AG04450 (cell line): ENCODE measurements at regions not wholly inside any gene's neighbourhood (a gene's known extent, or its start where the extent isn't known, plus 50 kb on each side); places are given as distances from the start of the nearest gene placed in this dataset.
A peak's percentile ranks its signal among the peaks of the same experiment; 100 is the strongest.

Experiments
- CTCF ChIA-PET: fragments of 300-600, 350-600 bp; formaldehyde crosslinking; extraction: SDS; loops from one replicate; lab custom pipeline; 2022; ENCODE audit warnings: antibody characterized with exemption, inconsistent platforms; lab: Charles Lee
- POLR2A ChIA-PET: fragments of 350-600 bp; formaldehyde crosslinking; extraction: SDS; loops from one replicate; lab custom pipeline; 2021; ENCODE audit warnings: antibody characterized with exemption, inconsistent platforms; lab: Yijun Ruan, JAX
- DNase-seq: peaks from one replicate; pipeline ENCODE4 v3.0.0-alpha.2; 2011; ENCODE audit warnings: low read depth, low spot score
- H3K27ac ChIP-seq: one replicate; pipeline ENCODE4 v1.5.1; 2012; ENCODE audit warnings: low read depth, low read length, control low read depth
- H3K27me3 ChIP-seq: one replicate; pipeline ENCODE4 v1.6.0; 2012; ENCODE audit warnings: low read length; ENCODE audit not compliant: control insufficient read depth, insufficient read depth
- H3K4me3 ChIP-seq: 2 replicates; pipeline ENCODE4 v1.5.1; 2011; ENCODE audit warnings: mild to moderate bottlenecking, low read depth, low read length, control low read depth
- H3K9me3 ChIP-seq: 2 replicates; pipeline ENCODE4 v1.5.1; 2012; ENCODE audit warnings: low read length; ENCODE audit not compliant: control insufficient read depth, insufficient read depth
- TF ChIP-seq, protein P1 (sequence below): IDR thresholded peaks from 2 replicates; pipeline ENCODE4 v1.5.1; 2011; ENCODE audit warnings: low read depth, low read length, control low read depth, inconsistent platforms

DNA sequence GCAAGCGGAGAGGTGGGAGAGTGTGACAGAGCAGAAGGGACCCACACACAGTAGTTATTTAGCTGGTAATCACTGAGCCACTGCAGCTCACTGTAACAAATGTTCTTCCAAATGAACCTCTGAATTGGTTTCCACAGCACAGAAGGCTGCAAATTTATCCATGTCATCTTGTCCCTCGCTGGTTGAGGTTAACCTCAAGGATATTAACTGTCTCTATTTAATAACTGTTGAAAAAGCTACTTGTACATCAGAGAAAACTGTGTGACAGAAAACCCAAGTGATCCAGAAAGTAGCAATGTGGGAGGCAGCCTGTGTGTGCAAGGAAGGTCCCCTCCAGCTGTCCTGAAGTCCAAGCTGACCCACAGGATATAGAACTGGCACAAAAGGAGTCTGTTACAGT, 153.6 kb downstream of the DSEL start:
- CTCF ChIA-PET = no interaction called here
- POLR2A ChIA-PET = no interaction called here

DNA sequence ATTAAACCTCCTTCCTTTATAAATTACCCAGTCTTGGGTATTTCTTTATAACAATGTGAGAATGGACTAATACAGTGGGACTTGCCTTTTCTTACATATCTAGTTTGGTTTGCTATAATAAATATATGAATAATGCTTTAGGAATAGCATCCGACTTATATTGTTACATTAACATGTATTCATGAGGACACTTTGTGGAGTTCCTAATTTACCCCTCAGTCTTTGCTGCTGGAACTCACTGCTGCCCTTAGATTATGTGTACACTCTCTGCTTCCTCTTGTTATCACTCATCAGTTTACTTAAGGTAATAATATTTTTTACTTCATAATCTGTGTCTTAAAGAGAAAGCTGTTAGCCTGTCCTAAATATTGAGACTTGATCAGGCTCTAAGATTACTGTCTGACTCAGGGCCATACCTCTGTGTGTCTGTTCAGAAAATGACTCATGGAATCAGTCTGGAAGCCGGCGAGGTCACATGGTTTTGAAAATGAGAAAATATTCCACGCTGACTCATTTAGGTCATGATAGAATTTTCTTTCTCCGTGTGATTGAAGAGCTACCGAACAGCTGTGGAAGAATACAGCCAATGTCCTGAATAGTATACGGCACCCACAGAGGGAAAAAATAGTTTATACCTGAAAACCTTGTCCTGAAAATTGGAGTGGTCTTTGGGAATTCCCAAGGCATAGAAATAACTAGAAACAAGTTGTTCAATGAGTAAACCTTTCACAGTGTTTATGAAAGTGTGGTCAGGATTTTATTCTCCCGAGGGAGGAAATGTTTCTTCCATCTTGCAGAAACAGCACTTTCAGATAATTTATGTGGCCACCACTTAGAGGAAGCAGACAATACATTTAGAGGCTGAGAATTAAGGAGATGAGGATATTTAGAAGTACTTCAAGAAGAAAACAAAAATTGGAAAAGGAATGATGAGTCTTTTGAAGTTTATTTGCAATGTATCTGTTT, 156.4 kb downstream of the DSEL start:
- H3K27ac ChIP-seq = peak overlapping the region; percentile 73
- ChIA-PET POLR2A (interaction anchor here (0.6 kb wide), 1 partner anchor 68 kb away, joined by 3 read pairs; no protein-coding TSS in a partner anchor), CTCF (no interaction called here)
- DNase-seq = peak; percentile 81
- TF ChIP-seq, protein P1, sequence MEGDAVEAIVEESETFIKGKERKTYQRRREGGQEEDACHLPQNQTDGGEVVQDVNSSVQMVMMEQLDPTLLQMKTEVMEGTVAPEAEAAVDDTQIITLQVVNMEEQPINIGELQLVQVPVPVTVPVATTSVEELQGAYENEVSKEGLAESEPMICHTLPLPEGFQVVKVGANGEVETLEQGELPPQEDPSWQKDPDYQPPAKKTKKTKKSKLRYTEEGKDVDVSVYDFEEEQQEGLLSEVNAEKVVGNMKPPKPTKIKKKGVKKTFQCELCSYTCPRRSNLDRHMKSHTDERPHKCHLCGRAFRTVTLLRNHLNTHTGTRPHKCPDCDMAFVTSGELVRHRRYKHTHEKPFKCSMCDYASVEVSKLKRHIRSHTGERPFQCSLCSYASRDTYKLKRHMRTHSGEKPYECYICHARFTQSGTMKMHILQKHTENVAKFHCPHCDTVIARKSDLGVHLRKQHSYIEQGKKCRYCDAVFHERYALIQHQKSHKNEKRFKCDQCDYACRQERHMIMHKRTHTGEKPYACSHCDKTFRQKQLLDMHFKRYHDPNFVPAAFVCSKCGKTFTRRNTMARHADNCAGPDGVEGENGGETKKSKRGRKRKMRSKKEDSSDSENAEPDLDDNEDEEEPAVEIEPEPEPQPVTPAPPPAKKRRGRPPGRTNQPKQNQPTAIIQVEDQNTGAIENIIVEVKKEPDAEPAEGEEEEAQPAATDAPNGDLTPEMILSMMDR = no peak
- H3K27me3 ChIP-seq = no peaks in the 10 kb centered on the region
- H3K4me3 ChIP-seq = peak overlapping the region; percentile 51
- no peaks in the 10 kb centered on the region for H3K9me3 ChIP-seq

More for the DNA sequence above, 153.6 kb downstream of the DSEL start:
- Histone ChIP-seq H3K27me3 (no peaks in the 10 kb centered on the region), H3K27ac (no peak overlapping the region), H3K9me3 (no peaks in the 10 kb centered on the region), H3K4me3 (no peak overlapping the region)
- no peak for DNase-seq
- TF ChIP-seq, protein P1 = no peak

DNA sequence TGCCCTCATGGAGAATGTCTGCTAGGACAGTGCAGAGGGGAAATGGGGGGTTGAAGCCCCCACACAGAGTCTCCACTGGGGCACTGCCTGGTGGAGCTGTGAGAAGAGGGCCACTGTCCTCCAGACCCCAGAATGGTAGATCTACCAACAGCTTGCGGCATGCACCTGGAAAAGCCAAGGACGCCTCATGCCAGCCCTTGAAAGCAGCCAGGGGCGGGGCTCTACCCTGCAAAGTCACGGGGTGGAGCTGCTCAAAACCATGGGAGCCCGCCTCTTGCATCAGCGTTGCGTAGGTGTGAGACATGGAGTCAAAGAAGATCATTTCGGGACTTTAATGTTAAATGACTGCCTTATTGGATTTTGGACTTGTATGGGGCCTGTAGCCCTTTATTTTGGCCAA, 157.6 kb downstream of the DSEL start:
- H3K27ac ChIP-seq = no peak overlapping the region
- no peak overlapping the region for H3K4me3 ChIP-seq
- no peaks in the 10 kb centered on the region for H3K9me3 ChIP-seq
- TF ChIP-seq, protein P1 = no peak
- no peak for DNase-seq
- no peaks in the 10 kb centered on the region for H3K27me3 ChIP-seq
- POLR2A ChIA-PET = no interaction called here
- CTCF ChIA-PET = no interaction called here

GRCh38 chr18:67354692-67355091, 161.8 kb downstream of the DSEL start:
- ChIA-PET CTCF (no interaction called here), POLR2A (no interaction called here)
- TF ChIP-seq, protein P1 = no peak

GRCh38 chr18:67354091-67354490, 162.4 kb downstream of the DSEL start:
- POLR2A ChIA-PET = no interaction called here
- H3K27ac ChIP-seq = no peak overlapping the region
- no peak for DNase-seq
- no peaks in the 10 kb centered on the region for H3K9me3 ChIP-seq
- no peaks in the 10 kb centered on the region for H3K27me3 ChIP-seq
- CTCF ChIA-PET = no interaction called here
- TF ChIP-seq, protein P1 = no peak
- no peak overlapping the region for H3K4me3 ChIP-seq

More at GRCh38 chr18:67354692-67355091, 161.8 kb downstream of the DSEL start:
- Histone ChIP-seq H3K27me3 (no peaks in the 10 kb centered on the region), H3K9me3 (no peaks in the 10 kb centered on the region), H3K4me3 (no peak overlapping the region), H3K27ac (no peak overlapping the region)
- no peak for DNase-seq
